RCC 7860 (cell line): ENCODE measurements at regions not wholly inside any gene's neighbourhood (a gene's known extent, or its start where the extent isn't known, plus 50 kb on each side); places are given as distances from the start of the nearest gene placed in this dataset.

ENCODE experiments used
- DNase-seq: peaks from one replicate; pipeline ENCODE4 v3.0.0-alpha.2; 2015; ENCODE audit warnings: low spot score
- FAIRE-seq: peaks from 2 replicates; lab custom pipeline; 2012; peaks lifted over from hg19 to GRCh38; lab: Jason Lieb, UNC

DNA sequence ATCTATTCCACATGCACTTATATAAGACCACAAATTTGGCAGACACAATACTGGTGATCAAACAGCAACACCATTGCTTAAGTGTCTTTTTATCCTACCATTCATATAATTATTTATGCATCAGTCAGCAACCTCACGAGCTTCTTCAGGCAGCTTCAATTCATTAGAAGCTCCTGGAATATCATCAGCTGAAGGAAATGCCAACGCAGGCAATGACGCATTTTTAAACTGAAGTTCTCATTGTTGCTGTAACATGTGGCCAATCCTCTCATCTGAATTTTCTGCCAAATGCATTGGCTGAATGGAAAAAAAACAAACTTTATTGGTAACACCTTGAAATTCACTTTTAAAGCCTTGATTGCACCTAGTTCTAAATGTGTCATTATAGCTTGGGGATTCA is 376.4 kb upstream of the RGMB start:
- no peak for DNase-seq
- FAIRE-seq, result no peak

DNA sequence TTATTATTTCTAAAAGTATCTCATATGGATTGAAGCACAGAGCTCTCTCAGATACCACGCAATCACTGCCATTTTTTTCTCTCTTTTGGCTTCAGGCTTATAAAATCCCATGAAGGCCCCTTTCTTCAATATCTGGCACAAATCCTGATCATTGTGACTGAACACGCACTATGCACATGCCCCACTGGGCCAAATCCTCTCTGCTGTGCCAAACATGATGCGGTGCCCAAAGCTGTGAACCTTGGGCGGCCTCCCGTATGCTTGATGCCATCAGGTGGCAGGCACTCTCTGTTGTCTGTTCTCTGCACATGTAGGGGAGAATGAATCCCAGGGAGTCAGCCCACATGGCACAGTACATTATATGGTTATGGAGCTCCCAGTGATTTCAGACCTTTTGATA is 375.0 kb upstream of the RGMB start:
- no peak for FAIRE-seq
- no peak for DNase-seq

DNA sequence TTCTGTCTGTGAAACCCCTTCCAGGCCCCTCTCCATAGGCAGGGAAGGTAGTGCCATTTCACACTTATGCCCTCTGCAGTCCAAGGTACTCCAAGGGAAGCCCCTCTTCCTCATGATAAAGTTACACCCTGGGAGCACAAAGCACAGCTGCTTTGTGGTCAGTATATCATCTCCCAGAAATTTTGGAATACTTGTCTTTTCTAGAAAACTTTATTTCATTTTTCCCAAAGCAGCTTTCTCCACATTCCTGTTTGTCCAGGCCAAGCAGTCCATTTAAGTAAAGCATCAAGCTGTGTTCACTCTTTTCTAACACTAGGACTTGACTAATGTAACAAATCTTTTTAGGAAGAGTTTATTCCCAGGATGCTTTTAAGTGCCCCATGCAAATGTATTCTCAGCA is 371.8 kb upstream of the RGMB start:
- FAIRE-seq (no peak), DNase-seq (no peak)

DNA sequence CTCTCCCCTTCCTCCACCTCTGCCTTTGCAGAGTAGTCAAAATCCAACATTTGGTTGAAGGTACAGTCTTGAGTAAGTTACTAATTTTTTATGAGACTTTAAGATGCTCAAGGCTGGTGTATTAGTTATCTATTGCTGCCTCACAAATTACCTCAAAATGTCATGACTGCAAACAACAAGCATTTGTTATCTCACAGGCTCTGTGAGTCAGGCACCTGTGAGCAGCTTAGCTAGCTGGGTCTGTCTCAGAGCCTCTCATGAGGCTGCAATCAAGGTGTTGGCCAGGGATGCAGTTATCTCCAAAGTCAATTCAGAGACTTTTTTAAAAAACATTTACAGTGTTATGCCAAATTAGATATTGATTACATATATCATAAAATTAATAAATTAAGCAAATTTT is 371.3 kb upstream of the RGMB start:
- DNase-seq (no peak), FAIRE-seq (no peak)

DNA sequence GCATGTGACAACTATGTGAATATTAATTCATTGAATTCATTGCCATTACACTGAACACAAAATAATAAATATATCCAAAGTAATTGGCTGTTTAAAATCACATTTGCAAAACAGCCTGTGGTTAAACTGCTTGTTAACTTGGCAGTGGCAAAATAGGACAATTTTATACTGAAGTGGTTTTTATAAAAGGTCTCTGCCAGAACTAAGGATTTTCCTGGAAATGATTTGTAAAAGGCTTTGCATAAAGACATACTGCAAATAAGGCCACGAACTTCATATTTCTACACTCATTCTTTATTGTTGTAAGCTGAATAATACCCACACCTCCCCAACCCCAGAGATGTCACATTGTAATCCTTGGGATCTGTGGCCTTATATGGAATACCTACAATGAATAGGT is 370.3 kb upstream of the RGMB start:
- FAIRE-seq (no peak), DNase-seq (no peak)

DNA sequence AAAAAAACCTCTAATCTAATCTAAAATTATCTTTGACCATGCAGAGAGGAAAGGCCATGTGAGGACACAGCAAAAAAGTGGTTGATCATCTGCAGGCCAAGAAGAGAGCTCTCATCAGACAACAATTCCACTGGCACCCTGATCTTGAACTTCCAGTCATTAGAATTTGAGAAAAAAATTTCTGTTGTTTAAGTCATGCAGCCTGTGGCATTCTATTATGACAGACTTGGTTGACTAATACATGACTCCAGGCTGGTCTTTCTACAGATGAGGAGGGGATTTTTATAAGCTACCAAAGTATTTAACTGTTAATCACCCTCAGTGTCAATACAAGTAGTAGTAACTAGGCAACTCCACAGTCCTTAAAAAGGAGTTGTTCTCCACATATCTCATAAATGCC is 358.5 kb upstream of the RGMB start:
- FAIRE-seq (peak; percentile 59), DNase-seq (peak; percentile 90)

DNA sequence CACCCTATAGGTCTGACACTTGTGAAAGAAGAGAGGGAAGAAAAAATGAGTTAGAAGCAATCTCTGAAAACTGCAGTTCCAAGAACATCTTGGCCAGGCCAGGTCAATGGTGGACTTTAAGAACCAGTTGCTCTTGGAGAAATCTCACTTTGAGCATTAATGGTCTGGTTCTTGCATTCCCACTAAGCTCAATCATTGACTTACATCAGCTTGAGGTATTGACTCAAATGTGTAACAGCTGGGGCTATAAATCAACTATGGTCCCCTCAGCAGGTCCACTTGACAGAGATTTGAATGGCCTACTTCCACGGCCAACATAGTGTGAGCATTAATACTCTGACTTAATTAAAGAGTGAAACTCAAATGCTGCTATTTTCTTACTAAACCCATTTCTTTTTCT is 357.8 kb upstream of the RGMB start:
- no peak for FAIRE-seq
- no peak for DNase-seq

DNA sequence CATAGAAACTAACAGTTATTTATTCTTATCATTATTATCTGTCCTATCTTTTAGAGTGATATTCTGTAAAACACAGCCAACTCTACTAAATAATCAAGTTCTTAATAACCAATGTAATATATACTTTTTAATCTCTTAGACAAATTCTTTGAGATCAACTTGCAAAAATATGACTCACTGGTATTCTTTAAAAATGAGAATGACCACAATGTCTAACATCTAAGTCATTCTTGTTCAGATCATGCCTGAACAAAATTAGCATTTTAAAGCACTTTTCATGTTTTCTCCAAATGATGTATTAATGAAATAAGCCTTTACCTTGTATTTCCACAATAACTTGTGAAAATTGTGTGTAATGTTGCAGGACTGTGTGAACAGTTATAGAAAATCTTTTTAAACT is 356.9 kb upstream of the RGMB start:
- peak; percentile 18 for FAIRE-seq
- DNase-seq, result no peak

DNA sequence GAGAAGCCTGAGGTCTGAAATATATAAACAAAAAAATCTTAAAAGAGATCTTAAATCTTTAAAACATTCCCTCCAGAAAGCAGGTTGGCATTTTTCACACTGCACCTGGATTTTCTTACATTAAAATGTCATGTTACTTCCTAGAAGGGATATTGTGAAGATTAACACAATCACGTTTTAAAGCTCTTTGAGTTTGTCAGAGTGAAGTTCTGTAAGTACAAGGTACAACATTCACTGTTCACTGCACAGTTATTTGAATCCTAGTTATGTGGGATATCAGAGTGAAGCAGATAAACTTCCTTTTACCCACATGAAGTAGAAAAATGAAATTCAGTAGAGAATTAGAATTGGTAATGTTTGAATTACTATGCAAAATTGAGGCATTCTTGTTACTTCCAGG is 353.6 kb upstream of the RGMB start:
- DNase-seq (no peak), FAIRE-seq (no peak)

DNA sequence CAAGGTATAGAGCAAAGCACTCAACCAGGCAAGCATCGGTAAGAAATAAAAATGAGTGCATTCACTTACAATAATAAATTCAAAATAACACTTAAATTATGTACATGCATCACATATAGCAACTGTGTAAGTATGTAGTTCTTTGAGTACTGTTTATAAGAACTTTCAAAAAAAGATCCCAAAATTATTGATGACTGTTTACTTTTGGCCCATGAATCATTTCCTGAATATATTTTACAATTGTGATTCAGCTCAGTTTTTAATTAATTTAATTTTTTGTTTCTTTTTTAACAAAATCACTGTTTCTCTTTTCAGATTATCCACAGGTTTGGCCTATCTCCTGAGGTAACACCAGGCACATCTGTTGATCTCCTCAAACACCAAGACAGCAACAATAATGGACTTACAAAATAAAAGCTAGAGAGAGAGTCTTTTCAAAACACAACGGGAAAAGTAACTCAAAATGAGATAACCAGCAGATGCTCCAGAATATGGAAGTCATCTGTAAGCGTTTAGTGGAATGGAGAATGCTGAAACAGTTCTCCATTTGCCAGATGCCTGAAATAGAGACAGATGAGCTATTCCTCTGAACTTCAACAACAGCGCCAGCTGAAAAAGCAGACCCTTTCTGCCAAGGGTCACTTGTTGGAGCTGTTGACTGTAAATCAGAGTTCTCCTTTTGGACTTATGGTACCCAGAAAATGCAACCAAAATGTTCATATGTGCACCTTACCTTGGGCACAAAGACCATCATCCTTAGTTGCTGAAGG is 348.6 kb upstream of the RGMB start:
- DNase-seq (no peak), FAIRE-seq (no peak)

DNA sequence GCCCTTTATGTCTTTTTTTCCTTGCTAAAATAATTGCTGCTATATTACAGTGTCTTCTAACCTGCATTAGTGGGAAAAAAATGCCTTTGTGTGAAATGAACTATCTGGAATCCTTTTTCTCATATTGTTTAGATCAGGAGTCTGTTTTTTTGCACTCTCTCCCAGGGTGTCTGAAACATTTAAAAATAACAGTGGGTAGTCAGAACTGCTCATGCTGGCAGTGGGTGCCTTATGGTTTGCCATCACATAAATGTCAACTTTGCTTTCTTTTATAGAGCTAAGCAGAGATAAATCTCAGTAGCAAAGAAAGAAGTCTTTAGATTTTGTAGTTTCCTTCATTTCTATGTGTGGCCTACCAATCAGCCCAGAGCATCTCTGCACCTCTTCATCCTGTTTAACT is 347.8 kb upstream of the RGMB start:
- FAIRE-seq, result no peak

DNA sequence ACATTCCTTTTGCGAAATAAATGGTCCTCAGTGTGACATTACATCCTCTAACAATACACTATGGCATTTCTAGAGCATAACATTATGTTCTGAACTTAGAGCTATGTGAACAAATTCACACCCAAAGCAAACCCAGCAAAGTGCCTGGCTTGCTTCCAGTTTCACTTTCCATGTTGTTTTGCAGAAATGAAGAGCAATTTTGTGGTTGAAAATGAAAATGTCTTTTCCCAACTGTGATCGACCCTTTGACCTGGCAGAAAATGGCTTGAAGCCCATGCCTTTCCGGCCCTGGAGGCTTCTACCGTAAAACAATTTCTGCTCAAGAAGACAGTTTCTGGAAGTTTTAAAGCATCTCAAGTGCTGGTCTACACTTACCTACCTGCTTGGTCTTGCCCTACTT is 344.7 kb upstream of the RGMB start:
- DNase-seq (no peak), FAIRE-seq (no peak)

More for the DNA sequence above, 347.8 kb upstream of the RGMB start:
- no peak for DNase-seq

DNA sequence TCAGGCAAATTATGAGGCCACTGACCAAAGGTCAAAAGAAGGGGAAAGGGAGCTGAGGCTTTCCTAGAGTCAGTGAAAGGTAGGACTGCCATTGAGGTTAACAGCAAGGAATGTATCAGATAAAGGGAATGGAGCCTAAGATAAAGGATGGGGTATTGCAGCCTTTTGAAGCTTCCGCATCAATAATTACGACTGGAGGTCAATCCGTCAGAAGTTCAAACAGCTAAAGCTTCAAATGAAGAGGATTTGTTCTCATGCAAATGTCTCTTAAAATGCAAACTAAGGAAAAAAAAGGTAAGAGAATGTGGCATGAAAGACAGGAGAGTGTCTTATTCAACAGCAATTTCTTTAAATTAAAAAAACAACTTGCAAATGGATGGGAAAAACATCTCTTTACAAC is 341.1 kb upstream of the RGMB start:
- DNase-seq (no peak), FAIRE-seq (no peak)

DNA sequence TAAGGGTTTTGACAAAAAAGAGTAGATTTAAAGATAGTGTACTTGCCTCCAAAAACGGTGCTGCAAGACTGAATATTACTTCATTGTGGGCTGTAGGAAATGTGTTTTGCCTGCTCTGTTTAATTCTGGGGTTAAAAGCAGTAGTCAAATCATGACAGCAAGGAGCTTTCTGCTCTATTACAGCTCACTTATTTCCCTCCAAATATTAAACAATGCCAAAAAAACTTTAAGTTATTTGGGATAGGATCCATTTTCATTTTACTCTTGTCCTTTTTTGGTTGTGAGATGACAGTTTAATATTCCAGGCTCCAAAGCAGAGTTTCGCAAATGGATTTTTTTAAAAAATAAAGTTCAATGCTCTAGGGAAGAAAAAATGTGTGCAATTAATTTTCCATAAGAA is 340.4 kb upstream of the RGMB start:
- DNase-seq (no peak), FAIRE-seq (no peak)

DNA sequence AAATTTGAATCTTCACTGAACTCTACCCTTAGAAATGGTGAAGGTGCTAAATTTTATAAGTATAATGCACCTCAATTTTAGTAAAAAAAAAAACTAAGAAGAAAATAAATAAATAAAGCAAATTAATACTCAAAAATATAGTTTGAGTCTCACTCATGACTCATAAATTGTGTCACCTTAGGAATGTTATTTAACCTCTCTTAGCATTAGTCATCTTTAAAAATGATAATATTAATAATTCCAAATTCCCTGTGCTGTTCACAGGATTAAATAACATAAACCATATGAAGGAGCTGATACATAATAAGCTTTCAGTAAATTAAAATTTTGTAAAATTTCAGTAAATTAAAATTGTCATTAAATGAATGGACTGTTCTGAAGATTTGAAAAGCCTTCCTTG is 339.8 kb upstream of the RGMB start:
- FAIRE-seq, result no peak
- no peak for DNase-seq

DNA sequence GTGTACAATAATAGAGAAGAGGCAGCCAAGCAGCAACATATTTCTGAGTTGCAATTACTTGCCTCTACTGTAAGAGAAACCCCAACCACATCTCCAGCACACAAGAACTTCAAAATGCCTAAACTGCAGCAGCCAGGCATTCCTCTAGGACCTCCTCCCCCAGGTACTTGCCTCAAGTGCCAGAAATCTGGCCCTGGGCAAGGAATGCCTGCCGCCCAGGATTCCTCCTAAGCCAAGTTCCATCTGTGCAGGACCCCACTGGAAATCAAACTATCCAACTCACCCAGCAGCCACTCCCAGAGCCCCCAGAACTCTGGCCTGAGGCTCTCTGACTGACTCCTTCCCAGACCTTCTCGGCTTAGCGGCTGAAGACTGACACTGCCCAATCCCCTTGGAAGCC is 336.8 kb upstream of the RGMB start:
- DNase-seq, result no peak
- FAIRE-seq, result no peak

DNA sequence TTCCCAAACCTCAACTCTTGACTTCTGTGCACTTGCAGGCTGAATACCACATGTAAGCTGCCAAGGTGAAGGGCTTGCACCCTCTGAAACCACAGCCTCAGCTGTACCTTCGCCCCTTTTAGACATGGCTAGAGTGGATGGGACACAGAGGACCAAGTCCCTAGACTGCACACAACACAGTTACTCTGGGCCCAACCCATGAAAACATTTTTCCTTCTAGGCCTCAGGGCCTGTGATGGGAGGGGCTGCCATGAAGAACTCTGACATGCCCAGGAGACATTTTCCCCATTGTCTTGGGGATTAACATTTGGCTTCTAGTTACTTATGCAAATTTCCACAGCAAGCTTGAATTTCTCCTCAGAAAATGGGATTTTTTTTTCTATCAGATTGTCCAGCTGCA is 331.0 kb upstream of the RGMB start:
- DNase-seq (no peak), FAIRE-seq (no peak)

DNA sequence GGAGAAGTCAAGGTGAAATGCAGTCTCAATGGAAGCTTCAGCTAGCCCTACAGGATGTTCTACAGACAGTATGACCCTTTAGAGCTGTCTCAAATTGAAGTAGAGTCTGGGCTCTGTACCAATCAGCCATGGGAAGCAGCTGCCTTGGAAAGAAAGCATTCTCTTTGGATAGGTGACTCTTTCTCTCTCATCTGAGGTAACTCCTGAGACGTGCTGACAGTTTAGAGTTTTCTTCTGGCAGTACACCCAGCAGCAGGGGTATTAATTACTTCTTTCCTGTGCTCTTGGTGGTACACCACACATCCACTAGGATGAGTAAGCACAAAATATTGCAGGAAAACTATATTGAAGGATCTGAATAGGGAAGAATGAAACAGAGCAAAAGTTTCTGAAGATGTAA is 329.6 kb upstream of the RGMB start:
- no peak for FAIRE-seq

DNA sequence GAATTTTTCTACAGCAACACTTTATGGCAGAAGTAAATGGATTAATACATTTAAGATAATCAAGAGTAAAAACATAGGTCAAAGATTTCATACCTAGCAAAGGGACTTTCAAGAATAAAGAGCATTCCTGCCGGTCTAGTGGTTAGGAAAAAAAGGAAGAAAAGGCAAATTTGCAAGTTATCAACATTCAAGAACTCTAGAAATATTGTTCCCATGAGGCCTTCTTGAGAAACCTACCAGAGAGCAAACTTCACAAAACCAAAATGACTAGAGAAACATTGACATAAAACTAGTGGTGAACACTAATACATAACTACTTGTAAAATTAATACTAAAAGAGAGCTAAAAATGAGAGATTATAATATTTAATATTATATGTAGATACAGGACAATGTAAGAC is 320.2 kb upstream of the RGMB start:
- FAIRE-seq, result no peak

More for the DNA sequence above, 329.6 kb upstream of the RGMB start:
- no peak for DNase-seq

DNA sequence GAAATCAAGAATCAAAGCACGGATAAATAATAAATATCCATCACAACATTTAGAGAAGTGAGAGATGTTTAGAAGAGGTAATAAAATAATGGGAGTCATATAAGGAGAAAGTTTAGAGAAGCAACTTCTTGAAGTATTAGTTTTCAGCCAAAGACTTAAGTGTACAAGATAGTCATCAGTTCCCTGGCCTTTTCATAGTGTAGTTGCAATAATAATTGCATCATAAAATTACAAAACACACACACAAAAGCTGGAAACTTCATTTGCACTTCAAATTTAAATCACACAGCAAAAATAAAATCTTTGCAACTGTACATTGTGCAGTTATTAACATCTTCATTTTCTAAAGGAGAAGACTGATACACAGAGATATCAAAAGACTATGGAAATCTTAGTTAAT is 319.1 kb upstream of the RGMB start:
- no peak for DNase-seq
- no peak for FAIRE-seq

More for the DNA sequence above, 320.2 kb upstream of the RGMB start:
- no peak for DNase-seq

DNA sequence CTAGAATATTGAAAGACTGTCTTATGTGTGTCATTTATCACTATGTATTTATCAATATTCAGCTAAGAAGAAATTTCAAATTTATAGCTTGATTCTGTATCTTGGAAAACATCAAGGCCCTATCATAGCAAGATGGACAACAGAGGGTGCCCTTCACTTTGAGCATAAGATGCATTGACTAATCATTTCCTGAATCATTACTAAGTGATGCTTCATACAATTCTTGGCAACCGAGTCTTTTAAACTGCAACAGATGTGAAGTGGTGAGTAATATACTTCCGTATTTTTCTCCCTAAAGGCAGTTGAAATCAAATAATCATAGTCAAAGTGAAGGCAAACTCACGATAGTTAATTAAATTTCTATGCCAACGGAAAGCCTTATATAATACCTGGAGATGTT is 318.6 kb upstream of the RGMB start:
- peak; percentile 83 for FAIRE-seq
- DNase-seq, result peak; percentile 76

DNA sequence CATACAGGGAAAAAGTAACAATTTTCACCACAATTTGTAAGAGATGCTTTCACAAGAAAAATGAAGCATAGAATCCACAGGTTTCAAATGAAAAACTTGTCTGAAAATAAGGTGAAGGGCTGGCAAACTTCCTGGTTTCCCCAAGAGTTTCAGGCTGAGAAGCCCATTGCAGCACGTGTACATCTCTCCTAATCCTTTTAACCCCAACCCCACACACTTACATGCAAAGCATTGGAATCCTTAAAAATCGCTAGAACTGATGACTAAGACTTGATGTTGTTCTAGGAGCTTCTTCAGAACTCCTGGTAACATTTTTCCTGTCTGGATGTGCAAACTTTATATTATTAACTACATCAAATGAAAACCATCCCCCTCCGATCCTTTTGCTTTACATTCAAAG is 317.8 kb upstream of the RGMB start:
- FAIRE-seq (no peak), DNase-seq (no peak)

DNA sequence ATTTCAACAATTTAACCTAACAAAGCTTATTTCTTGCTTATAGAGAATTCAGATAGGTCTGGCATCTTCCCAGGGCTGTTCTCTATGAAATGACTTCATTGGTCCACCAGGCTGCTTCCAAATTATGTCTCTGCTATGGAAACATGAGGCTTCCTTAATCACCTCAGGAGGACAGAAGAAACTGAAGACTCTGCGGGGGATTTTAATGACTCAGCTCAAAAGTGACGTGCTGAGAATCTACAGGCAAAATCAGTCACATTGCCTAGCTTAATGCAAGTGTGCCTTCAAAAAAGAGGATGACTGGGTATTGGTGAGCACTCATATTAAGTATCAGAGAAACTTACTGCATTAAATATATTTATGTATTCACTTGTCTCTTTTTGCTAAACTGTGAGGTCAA is 315.5 kb upstream of the RGMB start:
- DNase-seq (peak; percentile 9), FAIRE-seq (no peak)
